HEK293T (cell line): ENCODE measurements at regions not wholly inside any gene's neighbourhood (a gene's known extent, or its start where the extent isn't known, plus 50 kb on each side); places are given as distances from the start of the nearest gene placed in this dataset.

Source experiments
- CTCF ChIA-PET: fragments of 350-600 bp; formaldehyde crosslinking; extraction: SDS; loops from one replicate; lab custom pipeline; 2021; ENCODE audit warnings: antibody characterized with exemption, inconsistent platforms; lab: Yijun Ruan, JAX
- POLR2A ChIA-PET: fragments of 350-600 bp; formaldehyde crosslinking; extraction: SDS; loops from one replicate; lab custom pipeline; 2020; ENCODE audit warnings: antibody characterized with exemption, inconsistent platforms; lab: Yijun Ruan, JAX
- DNase-seq: peaks from one replicate; pipeline ENCODE4 v3.0.0; 2012; ENCODE audit warnings: mixed read lengths; ENCODE audit errors: extremely low spot score
- ARNT ChIP-seq: fragments of 450-650 bp; IDR thresholded peaks from 2 replicates; pipeline ENCODE4 v1.6.1; 2017; ENCODE audit warnings: mild to moderate bottlenecking
- BHLHE40 ChIP-seq: fragments of 450-650 bp; IDR thresholded peaks from 2 replicates; pipeline ENCODE4 v1.6.1; 2016; ENCODE audit warnings: mild to moderate bottlenecking, moderate library complexity, borderline replicate concordance
- CTBP1 ChIP-seq: fragments of 450-650 bp; IDR thresholded peaks from 2 replicates; pipeline ENCODE4 v1.6.1; 2016; ENCODE audit warnings: borderline replicate concordance
- ELF4 ChIP-seq: fragments of 450-650 bp; IDR thresholded peaks from 2 replicates; pipeline ENCODE4 v1.6.1; 2017; ENCODE audit warnings: antibody characterized with exemption
- FOXA1 ChIP-seq: fragments of 450-650 bp; IDR thresholded peaks from 2 replicates; pipeline ENCODE4 v1.6.1; 2016; ENCODE audit warnings: mild to moderate bottlenecking
- FOXK2 ChIP-seq: fragments of 450-650 bp; IDR thresholded peaks from 2 replicates; pipeline ENCODE4 v1.6.1; 2016; ENCODE audit warnings: mild to moderate bottlenecking
- FOXM1 ChIP-seq: fragments of 450-650 bp; IDR thresholded peaks from 2 replicates; pipeline ENCODE4 v1.6.1; 2017; ENCODE audit warnings: mild to moderate bottlenecking, borderline replicate concordance
- HDGF ChIP-seq: fragments of 450-650 bp; IDR thresholded peaks from 2 replicates; pipeline ENCODE4 v1.6.1; 2017; ENCODE audit warnings: antibody characterized with exemption, borderline replicate concordance
- L3MBTL2 ChIP-seq: fragments of 450-650 bp; conservative IDR thresholded peaks from 2 replicates; pipeline ENCODE4 v1.6.1; 2016; ENCODE audit warnings: mild to moderate bottlenecking
- LEF1 ChIP-seq: fragments of 450-650 bp; IDR thresholded peaks from 2 replicates; pipeline ENCODE4 v1.6.1; 2017; ENCODE audit warnings: mild to moderate bottlenecking, borderline replicate concordance
- NFRKB ChIP-seq: fragments of 450-650 bp; IDR thresholded peaks from 2 replicates; pipeline ENCODE4 v1.6.1; 2016; ENCODE audit warnings: mild to moderate bottlenecking, moderate library complexity
- SP1 ChIP-seq: fragments of 450-650 bp; IDR thresholded peaks from 2 replicates; pipeline ENCODE4 v1.6.1; 2017
- SUZ12 ChIP-seq: fragments of 450-650 bp; IDR thresholded peaks from 2 replicates; pipeline ENCODE4 v1.6.1; 2016; ENCODE audit warnings: mild to moderate bottlenecking
- TARDBP ChIP-seq: fragments of 450-650 bp; IDR thresholded peaks from 2 replicates; pipeline ENCODE4 v1.6.1; 2016
- ZNF384 ChIP-seq: fragments of 450-650 bp; IDR thresholded peaks from 2 replicates; pipeline ENCODE4 v1.6.1; 2016
- TF ChIP-seq, protein P1 (sequence below): fragments of 450-650 bp; IDR thresholded peaks from 2 replicates; pipeline ENCODE4 v1.6.1; 2016

DNA sequence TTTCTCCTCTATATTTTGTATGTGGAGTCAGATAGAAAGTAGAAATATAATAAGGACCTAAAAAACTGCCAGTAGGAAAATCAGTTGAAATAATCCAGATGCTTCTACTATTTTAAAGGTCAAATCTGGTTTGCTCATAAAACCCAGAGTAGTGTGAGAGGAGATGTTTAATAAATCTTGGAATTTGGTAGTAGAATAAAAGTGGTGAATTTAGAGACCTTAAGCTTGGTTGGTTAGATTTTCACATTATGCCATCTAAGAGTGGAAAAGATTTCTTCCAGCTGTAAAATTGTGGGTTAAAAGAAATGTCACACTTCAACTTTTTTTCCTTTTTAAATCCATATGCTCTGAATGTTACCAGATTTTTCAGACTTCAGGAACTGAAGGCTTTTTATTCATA is 266.4 kb upstream of the GOLIM4 start:
- CTCF ChIA-PET = no interaction called here
- POLR2A ChIA-PET = no interaction called here
- DNase-seq = no peak
- no peak for TF ChIP-seq FOXM1
- TF ChIP-seq, protein P1, sequence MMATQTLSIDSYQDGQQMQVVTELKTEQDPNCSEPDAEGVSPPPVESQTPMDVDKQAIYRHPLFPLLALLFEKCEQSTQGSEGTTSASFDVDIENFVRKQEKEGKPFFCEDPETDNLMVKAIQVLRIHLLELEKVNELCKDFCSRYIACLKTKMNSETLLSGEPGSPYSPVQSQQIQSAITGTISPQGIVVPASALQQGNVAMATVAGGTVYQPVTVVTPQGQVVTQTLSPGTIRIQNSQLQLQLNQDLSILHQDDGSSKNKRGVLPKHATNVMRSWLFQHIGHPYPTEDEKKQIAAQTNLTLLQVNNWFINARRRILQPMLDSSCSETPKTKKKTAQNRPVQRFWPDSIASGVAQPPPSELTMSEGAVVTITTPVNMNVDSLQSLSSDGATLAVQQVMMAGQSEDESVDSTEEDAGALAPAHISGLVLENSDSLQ = no peak
- TF ChIP-seq ZNF384 = no peak
- TF ChIP-seq FOXK2 = no peak
- TF ChIP-seq HDGF = no peak
- TF ChIP-seq ARNT = no peak
- TF ChIP-seq BHLHE40 = no peak
- TF ChIP-seq TARDBP = no peak
- no peak for TF ChIP-seq SUZ12

DNA sequence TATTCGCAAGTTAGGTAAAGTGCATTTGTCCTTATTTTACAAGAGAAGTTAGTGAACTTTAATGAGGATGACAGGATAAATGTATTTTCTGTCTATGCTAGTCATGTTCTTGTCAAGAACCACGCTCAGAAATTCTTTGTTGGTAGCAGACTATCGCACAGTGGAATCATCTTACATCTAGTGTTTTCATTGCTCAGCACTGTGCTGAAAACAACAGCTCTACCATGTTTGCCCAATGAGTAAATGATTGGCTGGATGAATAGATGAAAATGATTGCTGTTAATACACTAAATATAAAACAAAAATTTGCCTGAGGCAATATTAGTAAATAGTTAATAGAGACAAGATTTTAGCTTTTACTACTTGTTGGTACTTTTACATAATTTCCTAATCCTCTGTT is 265.3 kb upstream of the GOLIM4 start:
- ChIA-PET POLR2A (no interaction called here), CTCF (interaction anchor here (0.5 kb wide), 1 partner anchor 149 kb away, joined by 4 read pairs; no protein-coding TSS in a partner anchor)
- no peak for DNase-seq
- TF ChIP-seq SUZ12 (no peak), FOXK2 (no peak), ARNT (no peak), BHLHE40 (no peak), ZNF384 (no peak), FOXA1 (no peak), CTBP1 (no peak), ELF4 (no peak), L3MBTL2 (no peak), FOXM1 (no peak), TARDBP (no peak), NFRKB (no peak)
- TF ChIP-seq, protein P1 = no peak

DNA sequence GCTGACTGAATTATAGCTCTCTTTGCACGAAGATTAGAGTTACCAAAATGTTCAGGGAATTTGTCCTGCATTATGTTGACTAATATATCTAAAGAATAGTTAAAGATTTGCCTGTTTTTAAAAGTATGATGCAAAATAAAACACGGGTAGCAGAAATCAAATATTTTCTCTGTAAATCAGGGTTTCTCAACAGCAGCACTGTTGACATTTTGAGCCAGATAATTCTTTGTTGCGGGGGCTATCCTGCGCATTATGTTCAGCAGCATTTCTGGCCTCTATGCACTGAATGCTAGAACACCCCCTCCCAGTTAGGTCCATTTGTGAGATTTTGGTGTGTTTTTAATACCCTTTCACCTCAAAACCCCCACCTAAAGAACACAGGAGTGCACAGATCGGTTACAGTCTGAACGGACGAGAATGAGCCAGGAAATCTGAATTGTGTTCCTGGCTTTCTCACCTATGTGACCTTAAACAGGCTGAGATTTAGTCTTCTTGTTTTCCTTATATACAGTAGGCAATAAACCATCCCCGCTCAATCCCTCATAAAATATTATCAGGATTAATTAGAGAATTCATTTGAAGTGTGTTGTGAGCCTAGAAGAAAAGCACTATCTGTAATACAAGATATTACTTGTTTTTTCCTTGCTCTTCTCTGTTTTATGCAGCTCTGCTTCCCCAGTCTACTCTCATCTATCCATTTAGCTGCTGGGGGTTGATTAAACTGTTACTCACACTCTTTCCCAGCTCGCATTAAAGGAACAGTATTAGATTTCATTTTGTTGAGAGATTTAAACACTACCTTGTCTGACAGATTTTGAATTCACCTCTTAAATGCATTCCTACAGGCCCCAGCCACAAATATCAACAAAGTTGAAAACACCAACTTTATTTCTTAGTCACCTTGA is 247.5 kb upstream of the GOLIM4 start:
- no peak for TF ChIP-seq FOXA1
- TF ChIP-seq SP1 = no peak
- TF ChIP-seq SUZ12 = no peak
- no peak for TF ChIP-seq FOXM1
- no peak for TF ChIP-seq HDGF
- TF ChIP-seq, protein P1 = no peak
- TF ChIP-seq ELF4 = no peak
- TF ChIP-seq ZNF384 = no peak
- no peak for TF ChIP-seq L3MBTL2
- no peak for TF ChIP-seq BHLHE40
- TF ChIP-seq NFRKB = no peak
- no peak for TF ChIP-seq CTBP1
- no peak for TF ChIP-seq ARNT
- ChIA-PET CTCF (no interaction called here), POLR2A (no interaction called here)
- peak; percentile 10 for DNase-seq

DNA sequence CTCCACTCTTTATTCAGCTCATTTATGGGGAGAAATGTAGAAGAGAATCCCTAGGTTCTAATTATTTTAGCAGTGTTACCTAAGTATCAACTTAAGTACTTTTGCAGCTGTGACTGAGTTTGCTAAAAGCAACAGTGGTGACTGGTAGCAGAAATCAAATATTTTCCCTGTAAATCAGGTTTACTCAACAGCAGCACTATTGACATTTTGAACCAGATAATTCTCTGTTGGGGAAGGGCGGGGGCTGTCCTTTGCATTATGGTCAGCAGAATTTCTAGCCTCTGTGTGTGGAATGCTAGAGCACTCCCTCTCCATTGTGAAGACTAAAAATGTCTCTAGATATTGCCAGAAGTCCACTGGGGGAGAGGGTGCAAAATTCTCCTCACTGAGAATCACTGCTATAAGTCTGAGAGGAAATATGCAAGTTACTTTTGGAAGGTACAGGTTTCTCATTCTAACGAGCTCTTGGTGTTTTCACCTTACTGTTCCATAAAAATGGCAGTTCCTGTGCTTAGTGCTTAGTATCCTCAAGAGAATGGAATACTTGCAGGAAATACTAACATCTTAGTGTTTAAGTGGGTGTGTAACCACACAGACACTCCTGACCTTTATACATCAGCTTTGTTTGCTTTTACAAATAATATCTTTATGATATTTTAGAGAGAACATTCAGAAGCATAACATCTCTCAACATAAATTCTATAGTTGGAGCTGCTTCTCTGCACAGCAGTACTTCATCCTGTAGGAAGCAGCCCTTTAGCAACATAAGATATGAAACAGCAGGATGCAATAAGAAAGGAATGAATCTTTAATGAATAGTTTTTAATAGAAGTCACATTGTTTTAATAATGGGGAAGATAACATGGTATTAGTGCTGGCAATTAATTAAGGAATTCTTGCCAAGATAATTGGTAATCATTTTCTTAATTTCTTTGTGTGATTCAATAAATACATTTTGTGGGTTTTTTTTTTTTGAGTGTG is 246.5 kb upstream of the GOLIM4 start:
- ChIA-PET CTCF (no interaction called here), POLR2A (no interaction called here)
- no peak for DNase-seq
- no peak for TF ChIP-seq HDGF
- no peak for TF ChIP-seq ELF4
- no peak for TF ChIP-seq FOXA1
- TF ChIP-seq NFRKB = no peak
- TF ChIP-seq, protein P1 = no peak
- TF ChIP-seq ZNF384 = no peak
- no peak for TF ChIP-seq TARDBP
- TF ChIP-seq LEF1 = no peak
- TF ChIP-seq SP1 = no peak
- no peak for TF ChIP-seq CTBP1
- no peak for TF ChIP-seq L3MBTL2
- TF ChIP-seq FOXK2 = no peak
- no peak for TF ChIP-seq ARNT
- TF ChIP-seq SUZ12 = no peak
- TF ChIP-seq FOXM1 = no peak
- no peak for TF ChIP-seq BHLHE40

- POLR2A ChIA-PET = no interaction called here
Measured at GRCh38 chr3:168341192-168341815, 245.6 kb upstream of the GOLIM4 start.

More at GRCh38 chr3:168341192-168341815, 245.6 kb upstream of the GOLIM4 start:
- CTCF ChIA-PET = no interaction called here
- TF ChIP-seq BHLHE40 (no peak), ZNF384 (no peak)
- DNase-seq = no peak
